ENCODE measurements at regions not wholly inside any gene's neighbourhood (a gene's known extent, or its start where the extent isn't known, plus 50 kb on each side); places are given as distances from the start of the nearest gene placed in this dataset.
"Not testable (repeated sequence)": the region's sequence is repeated elsewhere in the genome, so short reads cannot be mapped to it uniquely, and the experiment has no call there.

DNA sequence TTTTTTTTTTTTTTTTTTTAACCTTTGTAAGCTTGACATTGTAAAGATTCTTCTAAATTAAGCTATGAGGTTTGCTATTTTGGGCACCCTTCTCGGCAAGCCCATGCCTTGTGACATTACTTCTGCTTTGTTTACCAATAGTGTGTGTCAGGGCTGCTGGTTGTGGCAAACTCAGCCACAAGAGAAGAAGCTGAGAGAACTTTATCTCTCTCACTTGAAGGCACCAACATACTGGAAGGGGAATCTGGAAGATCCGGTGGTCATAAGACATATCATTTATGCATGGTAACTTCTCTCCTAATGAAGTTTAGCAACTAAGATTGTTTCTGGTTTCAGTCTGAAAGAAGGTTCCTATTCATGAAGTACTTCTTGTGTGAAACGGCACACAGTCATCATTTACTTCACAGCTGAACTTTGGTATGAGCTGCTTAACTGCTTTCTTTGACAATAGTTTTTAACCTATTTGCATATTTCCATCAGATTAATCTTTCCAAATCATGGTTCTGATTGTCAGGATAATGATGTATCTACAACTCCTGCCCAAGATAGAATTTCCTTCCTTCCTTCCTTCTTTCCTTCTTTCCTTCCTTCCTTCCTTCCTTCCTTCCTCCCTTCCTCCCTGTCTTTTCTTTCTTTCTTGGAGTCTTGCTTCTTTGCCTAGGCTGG is 189.3 kb downstream of the NFKBIZ start:
- no peak for DNase-seq

DNA sequence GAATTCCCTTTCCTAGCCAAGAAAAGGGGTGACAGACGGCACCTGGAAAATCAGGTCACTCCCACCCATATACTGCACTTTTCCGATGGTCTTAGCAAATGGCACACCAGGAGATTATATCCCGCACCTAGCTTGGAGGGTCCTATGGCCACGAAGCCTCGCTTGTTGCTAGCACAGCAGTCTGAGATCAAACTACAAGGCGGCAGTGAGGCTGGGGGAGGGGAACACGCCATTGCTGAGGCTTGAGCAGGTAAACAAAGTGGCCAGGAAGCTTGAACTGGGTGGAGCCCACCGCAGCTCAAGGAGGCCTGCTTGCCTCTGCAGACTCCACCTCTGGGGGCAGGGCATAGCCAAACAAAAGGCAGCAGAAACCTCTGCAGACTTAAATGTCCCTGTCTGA is 190.8 kb downstream of the NFKBIZ start:
- not testable (repeated sequence) for DNase-seq

DNA sequence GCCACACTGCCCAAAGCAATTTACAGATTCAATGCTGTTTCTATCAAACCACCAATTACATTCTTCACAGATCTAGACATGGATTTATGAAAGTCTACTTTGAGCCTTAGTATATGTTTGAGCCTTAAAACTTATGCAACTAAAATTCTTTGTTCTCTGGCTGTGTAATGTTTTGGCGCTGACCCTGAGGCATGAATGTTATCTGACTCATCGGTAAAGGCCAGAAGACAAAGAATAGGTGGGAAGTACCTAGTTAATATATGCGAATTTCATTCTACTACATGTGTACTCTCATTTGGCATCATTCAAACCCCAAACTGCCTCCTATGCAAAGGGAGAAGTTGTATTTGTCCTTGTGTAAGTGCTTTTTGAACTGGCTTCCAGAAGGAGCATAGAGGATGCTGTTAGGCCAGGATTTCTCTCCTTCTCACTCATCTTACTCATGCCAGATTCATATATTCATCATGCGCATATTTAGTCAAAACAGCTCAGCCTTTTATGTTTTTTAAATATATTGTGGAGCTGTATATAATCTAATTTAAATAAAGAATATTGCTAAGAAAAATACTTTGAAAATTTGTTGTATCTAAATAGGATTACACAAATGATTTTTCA is 204.2 kb downstream of the NFKBIZ start:
- peak; percentile 23 for DNase-seq

DNA sequence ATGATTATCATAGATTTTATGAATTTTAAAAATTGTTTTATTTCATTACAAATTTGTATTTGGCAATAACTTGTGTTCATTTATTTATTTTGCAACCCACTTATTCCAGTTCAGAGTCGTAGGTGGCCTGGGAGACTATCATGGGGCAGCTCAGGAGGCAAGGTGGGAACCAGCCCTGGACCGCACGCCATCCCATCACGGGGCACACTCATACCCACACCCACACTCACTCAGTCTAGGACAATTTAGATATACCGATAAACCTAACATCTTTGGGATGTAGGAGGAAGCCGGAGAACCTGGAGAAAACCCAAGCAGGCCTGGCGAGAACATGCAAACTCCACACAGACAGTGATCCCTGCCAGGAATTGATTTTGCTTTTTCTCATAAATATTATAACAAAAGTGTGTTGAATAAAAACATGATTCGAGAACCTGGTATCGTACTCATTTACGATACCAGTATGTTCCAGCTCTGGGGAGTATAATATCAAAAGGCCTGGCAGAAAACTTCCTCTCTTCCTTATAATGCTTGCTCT is 205.3 kb downstream of the NFKBIZ start:
- DNase-seq: no peak

DNA sequence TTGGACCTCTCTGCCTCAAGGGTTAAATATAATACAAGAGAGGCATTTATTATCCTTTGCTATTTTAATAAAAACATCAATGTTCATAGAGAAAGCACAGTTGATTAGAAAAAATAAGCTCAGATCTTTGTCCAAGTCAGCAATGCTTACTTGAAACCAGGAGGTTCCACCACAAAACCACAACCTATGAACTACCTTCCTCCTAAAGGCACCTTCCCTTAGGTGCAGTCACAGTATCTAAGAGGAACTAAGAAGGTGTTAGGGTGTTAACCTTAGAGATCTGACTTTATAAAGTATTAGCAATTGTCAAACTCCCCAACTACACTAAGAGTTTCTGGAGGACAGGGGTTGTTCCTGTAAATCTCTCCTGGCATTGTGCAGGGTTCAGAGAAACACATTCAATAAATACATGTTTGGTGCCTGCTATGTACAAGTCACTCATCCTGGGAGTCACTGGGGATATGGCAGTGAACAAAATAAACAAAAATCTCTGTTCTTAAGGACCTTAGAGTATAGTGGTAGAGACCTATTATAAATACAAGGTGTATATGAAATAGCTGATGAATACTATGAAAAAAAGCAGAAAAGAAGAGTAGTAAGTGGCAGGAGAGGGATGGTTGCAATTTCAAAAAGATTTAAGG is 208.6 kb downstream of the NFKBIZ start:
- DNase-seq: no peak

DNA sequence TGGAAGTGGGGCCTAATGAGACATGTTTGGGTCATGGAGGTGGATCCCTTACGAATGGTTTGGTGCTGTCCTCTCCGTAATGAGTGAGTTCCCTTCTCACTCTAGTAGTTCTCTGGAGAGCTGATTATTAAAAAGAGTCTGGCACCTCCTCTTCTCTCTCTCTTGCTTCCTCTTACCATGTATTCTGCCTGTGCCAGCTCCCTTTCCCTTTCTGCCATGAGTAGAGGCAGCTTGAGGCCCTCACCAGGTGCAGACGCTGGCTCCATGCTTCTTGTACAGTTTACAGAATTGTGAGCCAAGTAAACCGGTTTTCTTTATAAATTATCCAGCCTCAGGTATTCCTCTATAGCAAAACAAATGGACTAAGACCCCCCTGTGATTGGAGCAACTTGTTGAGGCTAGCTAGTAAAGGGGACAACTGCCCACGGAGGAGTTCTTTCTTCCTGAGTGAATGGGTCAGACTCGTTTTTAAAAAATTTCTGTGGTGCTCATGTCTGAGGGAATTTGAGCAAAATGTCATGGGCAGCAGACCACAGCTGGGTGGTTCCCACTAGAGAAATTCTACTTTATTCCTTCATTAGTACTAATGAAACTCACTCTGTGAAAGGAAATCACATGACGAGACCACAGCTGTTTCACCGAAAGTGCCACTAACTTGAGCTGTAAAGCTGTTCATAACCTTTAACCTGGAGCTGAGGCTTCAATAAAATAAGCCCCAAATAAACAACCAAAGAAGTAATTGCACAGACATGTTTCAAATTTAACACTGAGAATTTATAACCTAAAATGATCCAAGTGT is 210.0 kb downstream of the NFKBIZ start:
- peak; percentile 17 for DNase-seq

DNA sequence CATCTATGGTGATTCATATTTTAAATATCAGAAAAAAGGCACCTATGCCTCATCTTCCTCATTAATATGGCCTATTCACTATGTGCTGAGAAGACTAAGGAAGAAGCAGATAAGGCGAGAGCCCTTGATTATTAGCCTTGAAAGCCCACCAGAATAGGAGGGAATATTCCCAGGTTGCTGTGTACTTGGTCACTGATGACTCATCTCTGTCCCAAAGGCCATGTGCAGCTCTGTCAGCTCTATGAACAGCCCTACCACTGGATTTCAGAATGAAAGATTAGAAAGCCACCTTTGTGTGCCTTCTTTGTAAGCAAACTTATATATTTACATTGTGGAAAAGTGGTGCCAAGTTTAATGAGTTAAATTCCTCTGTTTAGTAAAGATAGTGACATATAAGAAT is 211.5 kb downstream of the NFKBIZ start:
- DNase-seq: no peak

DNA sequence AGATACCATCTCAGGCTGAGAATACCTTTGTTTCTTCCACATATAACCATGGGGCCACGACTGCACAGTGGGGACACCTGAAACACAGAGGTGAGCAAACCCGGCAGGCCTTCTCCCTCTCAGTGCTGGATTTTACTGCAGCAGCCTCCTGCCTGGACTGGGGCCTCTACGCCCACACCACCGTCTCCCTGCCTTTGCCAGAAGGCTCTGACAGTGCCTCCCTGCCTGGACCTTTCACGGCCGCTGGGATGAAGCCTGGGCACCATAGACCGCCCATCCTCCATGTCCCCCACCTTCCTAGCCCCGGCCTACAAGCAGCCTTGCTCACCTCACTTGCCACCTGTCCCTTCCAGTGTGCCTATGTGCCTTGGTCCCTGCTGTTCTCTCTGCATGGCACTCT is 214.3 kb downstream of the NFKBIZ start:
- no peak for DNase-seq

DNA sequence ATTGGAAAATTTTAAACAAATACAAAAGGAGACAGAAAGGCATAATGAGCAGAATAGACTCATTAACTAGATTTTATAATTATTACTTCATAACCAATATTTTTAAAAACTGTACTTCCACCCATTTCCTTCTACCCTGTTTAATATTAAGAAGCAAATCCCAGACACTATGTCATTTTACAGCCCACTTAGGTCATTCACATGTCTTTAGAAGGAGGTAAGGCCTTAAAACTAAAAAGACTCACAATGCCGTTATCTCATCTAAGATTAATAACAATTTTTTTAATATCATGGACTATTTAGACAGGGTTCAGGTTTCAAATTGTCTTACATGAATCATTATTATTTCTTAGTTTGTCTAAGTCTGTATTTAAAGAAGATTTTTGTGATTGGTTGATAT is 217.2 kb downstream of the NFKBIZ start:
- no peak for DNase-seq

DNA sequence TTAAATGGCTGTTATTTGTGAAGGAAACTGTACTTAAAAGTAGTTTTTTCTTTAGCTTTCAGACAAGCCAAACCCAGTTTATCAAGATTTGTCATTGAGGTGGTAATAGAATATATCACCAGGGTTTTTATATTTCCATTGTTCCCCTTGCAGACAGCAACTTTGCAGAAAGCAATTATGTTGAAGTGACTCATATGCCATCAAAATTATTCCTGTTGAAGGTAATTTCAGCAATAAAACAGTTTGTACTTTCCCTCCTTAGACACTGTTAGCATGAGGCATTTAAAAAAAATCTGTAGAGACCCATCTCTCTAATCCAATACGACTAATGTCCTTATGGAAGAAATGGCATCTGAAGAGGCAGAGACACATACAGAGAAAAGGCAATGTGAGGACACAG is 219.0 kb downstream of the NFKBIZ start:
- no peak for DNase-seq

DNA sequence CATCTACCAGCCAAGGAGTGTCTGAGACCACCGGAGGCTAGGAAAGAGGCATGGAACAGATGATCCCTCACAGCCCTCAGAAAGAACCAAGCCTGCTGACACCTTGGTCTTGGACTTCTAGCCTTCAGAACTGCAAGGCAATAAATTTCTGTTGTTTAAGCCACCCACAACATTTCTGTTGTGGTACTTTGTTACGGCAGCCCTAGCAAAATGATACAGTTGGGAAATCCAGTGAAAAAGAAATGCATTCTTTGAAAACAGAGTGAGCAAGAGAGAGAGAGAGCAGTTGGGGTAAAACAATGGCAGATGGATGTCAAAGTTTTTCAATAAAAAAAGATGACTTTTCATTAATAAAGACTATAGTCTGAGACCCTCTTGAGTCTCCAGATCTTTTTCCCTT is 219.4 kb downstream of the NFKBIZ start:
- no peak for DNase-seq

DNA sequence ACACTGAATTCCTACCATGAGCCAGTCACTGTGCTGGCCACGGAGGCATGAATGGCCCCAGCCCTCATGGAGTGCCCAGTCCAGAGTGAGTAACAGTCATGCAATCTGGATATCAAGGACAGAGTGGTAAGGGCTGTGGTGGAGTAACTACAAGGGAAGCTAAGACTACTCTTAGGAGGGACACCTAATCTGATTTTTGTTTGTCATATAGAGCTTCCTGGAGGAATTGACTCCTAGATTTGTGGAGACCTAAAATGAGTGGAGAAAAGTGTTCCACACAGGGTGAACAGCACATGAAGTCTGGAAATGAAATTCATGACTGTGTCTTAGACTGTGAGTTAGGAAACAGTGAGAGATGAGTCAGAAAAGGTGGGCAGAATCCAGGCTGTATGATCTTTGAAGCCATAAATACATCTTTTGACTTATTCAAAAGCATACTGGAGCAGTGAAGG is 219.9 kb downstream of the NFKBIZ start:
- no peak for DNase-seq

DNA sequence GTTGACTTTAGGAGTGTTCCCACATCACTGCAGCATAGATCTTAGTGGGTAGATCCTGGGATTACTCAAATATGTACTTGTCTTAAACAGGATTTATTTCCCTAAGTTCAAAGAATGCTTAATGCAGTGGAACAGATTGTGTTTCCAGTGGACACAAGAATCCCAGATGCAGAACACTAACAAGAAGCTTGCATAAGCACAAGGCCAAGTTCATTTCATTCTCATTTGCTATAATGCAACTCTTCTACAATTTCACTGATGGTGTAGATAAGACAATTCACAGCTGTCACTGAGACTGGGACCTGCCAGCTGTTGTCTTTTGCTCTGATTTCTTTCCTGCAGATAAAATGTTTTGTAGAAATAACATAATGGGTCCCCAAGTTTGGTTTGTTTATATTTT is 225.6 kb downstream of the NFKBIZ start:
- DNase-seq: no peak

DNA sequence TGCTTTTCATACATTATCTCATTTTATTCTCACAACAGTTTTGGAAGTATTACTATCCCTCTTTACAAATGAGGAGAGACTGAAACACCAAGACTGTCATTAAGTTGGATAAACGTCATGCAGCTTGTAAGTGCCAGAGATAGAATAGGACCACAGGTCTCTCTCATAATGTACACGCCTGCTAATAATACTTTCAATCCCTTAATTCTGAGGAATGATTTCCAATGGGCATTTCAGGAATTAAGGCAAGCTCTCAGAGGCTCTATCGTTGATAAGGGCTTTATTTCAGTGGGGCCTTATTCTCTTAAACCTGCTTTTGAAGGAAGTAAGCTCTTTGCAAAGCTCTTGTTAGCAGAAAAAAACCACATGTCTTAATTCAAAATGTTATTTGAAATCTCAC is 229.1 kb downstream of the NFKBIZ start:
- no peak for DNase-seq

DNA sequence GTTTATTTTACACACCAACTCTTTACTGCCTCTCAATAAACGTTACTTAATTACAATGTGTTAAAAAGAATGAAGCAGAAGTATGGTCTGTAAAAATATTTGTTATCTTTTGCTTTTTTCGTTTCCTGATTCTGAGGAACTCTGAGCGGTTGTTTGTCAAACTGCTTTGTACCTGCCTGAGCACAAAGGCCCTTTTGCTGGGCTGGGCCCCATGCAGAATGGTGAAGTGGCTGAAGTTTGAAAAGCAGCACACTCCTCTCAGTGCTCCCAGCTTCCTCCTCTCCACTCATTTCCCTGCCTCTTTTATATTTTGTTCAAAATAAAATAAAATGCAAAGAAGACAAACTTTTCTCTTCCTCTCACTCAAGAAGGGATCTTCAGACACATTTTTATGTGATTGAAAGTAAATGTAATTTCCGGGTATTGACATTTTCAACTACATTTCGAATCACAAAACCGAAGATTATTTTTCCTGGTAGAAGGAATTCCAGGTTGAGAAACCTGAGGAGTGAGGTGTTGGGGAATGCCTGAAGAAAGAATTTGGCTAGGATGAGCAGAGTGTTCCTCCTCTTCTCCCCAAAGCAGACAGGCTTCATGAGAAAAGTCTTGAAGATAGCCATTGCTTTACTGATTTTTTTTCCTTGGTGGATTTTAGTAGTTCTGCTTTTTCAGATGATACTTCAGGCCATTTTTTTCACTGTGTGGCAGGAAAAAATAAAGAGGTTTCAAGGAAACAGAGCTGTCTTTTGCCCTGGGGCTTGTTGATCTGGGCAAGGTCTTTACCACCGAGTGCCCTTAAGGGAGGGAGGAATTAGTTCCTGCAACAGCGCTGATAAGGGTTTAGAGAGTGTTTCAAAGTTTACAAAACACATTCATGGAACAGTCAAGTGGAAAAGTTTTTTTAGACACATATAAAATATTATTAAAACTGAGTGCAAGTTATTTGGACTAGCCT is 229.8 kb downstream of the NFKBIZ start:
- DNase-seq: peak; percentile 21

DNA sequence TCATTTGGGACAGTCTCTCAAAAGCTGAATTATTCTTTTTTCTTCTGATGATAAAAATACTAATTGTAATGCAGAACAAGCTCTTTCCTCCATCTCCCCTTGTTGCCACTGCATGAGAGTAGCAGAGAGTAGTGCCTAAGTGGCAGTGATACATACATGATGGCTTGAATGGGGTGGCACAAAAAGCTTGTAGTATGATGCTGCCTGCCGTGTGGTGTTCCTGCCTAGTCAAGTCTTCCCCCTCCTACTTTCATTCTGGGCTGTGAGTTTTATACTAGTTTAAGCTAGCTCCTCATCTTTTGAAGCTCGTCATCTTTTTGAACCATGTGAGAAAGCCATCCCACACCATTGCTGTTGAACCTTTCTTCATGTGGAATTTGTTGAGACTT is 230.5 kb downstream of the NFKBIZ start:
- DNase-seq: peak; percentile 22

DNA sequence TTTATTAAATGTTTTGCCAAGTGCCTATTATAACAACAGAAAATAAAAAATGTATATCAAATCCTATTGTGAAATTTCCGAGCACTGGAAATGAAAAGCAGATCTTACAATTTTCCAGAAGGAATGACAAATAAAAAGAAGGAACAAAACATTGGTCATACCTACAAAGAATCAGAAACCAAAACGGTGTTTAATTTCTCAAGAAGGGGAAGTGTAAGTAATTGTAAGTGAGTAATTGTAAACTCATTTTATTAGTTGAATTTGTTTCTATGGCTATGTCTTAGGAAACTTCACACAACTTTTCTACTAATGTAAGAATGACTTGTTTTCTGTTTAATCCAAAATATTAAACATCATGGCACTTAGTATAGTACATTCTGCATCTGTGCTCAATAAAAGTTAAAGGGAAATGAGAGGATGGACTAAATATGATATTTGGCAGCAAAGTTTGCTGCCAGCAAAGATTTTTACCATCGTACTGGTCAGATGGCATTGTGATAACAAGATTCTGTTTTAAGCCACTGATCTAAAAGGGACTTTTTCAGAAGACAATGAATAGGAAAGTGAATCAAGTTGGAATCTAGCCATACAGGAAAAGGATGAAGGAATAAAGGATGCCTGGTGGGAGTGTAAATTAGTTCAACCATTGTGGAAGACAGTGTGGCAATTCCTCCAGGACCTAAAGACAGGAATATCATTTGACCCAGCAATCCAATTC is 232.4 kb downstream of the NFKBIZ start:
- DNase-seq: no peak

DNA sequence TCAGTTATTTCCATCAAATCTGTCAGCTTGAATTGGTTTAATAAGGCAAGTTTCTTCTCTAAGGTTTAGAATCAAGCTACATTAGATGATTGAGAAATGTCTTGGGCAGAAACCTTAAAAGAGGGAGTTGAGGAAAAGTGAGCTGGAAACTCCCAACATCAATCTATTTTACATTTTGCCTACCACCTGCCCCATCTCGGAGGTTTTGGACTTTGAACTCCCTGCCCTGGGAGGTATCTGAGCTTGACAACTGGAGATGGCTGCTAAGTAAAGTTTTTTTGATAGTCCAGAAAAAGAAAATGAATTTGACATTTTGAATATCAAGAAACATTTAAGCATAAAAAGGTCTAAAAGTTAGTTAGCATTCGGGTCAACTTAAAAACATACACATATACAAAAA is 234.2 kb downstream of the NFKBIZ start:
- DNase-seq: no peak

DNA sequence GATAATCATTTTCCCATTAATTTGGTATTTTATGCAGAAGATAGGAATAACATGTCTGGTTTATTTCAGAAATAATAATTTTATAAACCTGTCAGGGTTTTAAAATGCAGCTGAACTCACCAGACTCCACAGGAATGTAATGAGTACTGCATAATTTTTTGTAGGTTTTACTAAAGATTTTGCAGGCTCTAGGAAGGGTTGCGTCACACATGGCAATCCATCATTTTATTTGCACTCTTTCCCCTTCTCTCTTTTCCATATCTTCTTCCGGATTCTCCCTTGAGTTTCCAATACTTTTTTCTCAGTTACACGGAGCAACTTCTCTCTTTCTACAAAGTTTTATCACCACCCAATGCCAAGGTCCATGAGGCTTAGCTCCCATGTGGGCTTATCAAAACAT is 234.7 kb downstream of the NFKBIZ start:
- DNase-seq: no peak

DNA sequence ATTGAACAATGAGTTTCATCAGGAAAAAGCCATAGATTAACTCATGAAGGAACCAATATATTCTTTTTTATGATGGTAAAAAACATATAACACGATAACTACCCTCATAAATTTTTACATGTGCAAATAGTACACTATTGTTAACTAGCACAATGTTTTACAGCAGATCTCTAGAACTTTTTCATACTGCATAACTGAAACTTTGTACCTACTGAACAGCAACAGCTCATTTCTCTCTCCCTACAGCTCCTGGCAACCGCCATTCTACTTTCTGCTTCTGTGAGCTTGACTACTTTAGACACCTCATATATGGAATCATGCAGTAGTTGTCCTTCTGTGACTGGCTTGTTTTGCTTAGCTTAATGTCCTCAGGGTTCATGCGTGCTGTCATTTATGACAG is 235.4 kb downstream of the NFKBIZ start:
- DNase-seq: no peak

DNA sequence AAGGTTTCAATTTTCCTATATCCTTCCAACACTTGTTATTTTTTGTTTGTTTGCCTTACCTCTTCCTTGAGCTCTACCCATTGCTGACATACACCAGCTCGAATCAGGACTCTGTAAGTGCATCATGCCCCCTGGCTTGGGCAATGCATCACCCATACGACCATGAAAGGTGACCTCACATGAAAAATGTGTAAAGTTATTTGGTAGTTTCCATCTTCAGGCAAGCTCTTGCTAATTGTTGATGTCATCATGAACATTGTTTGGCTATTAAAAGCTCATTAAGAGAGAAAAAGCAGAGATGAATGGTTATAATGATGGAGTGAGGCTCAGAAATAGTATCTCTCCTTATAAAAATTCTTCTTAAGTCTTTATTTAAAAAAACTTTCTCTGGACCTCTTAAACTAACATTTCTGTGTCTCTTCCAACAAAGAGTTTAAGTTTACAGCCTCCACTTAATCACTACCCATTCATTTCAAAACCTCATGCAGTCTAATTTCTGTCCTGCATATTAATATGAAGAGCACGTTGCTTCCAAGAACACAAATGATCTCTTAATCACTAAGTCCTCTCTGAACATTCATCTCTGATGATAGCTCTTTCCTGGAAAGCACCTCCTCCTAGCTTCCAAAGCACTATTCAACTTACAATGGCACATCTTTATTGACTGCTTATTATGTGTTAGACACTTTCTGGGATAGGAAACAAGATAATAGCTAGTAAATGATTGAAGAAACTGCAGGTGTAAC is 236.3 kb downstream of the NFKBIZ start:
- no peak for DNase-seq
